Prostate gland (tissue), 2 donors: ENCODE measurements at regions not wholly inside any gene's neighbourhood (a gene's known extent, or its start where the extent isn't known, plus 50 kb on each side); places are given as distances from the start of the nearest gene placed in this dataset.

Experiments used
- DNase-seq: peaks from one replicate; pipeline ENCODE4 v3.0.0-alpha.2; 2019; ENCODE audit warnings: low spot score
- H3K27ac ChIP-seq, 2 donors: fragments of 200-600 bp; sonication (generic); 2 replicates each; pipeline ENCODE4 v1.5.1; 2017 to 2019
- H3K27me3 ChIP-seq: fragments of 200-600 bp; sonication (generic); replicated peaks from 2 replicates; pipeline ENCODE4 v1.5.1; 2019; ENCODE audit not compliant: insufficient read depth
- H3K36me3 ChIP-seq, 2 donors: fragments of 200-600 bp; sonication (generic); 1 replicate in 1 of 2; 2 replicates in 1 of 2; pipeline versions ENCODE4 v1.5.1 to v1.8.1; 2017 to 2019
- H3K4me1 ChIP-seq: fragments of 200-600 bp; sonication (generic); replicated peaks from 2 replicates; pipeline ENCODE4 v1.5.1; 2019
- H3K4me3 ChIP-seq, 2 donors: fragments of 200-600 bp; sonication (generic); 2 replicates each; pipeline ENCODE4 v1.5.1; 2017 to 2019
- H3K9me3 ChIP-seq: fragments of 200-600 bp; sonication (generic); 2 replicates; pipeline ENCODE4 v1.5.1; 2017
- CTCF ChIP-seq, 4 experiments: fragments of 200-600 bp in 2 of 4; fragments of 450-650 bp in 2 of 4; sonication (generic) in 2 of 4; IDR thresholded peaks; 1 replicate in 3 of 4; 2 replicates in 1 of 4; pipeline ENCODE4 v1.5.1; 2016 to 2019; ENCODE audit warnings: antibody characterized with exemption in 4 of 4, mild to moderate bottlenecking in 2 of 4, moderate library complexity in 2 of 4
- POLR2A ChIP-seq: fragments of 450-650 bp; IDR thresholded peaks from one replicate; pipeline ENCODE4 v1.6.1; 2016; ENCODE audit warnings: antibody characterized with exemption, mild to moderate bottlenecking
- POLR2AphosphoS5 ChIP-seq: sonication (generic); formaldehyde crosslinking; IDR thresholded peaks from one replicate; pipeline ENCODE4 v1.6.1; 2017; ENCODE audit warnings: antibody characterized with exemption
- WGBS: methylation state at CpG from one replicate; pipeline ENCODE4 v1.1.5; 2018; 5-methylcytosine and 5-hydroxymethylcytosine counted together
- intact Hi-C: fragments of 100-400 bp; cut with DNase I; formaldehyde crosslinking; loops from one replicate; pipeline ENCODE4 v1.14.2; 2022

- no peaks in the 10 kb centered on the region for H3K36me3 ChIP-seq
- no peaks in the 10 kb centered on the region for H3K27me3 ChIP-seq
- H3K9me3 ChIP-seq = no peaks in the 10 kb centered on the region
- WGBS = 2% methylated on average over 6 of the region's 6 CpGs
- intact Hi-C loops = no loop called here
- no peak for DNase-seq
- TF ChIP-seq POLR2AphosphoS5 (no peak), CTCF (IDR thresholded peaks at IDR 0.05) (no peak), POLR2A (no peak)
- no peak overlapping the region for H3K4me3 ChIP-seq
- H3K4me1 ChIP-seq = no peaks in the 10 kb centered on the region
- no peak overlapping the region for H3K27ac ChIP-seq
These were observed 209.3 kb upstream of the SOX11 start for GRCh38 chr2:5482929-5483331.

- no peaks in the 10 kb centered on the region for H3K9me3 ChIP-seq
- TF ChIP-seq POLR2A (no peak), CTCF (IDR thresholded peaks at IDR 0.05) (no peak), POLR2AphosphoS5 (no peak)
- 90% methylated on average over 4 of the region's 4 CpGs for WGBS
- H3K4me3 ChIP-seq = no peak overlapping the region
- no peak for DNase-seq
- H3K27ac ChIP-seq = no peak overlapping the region
- H3K27me3 ChIP-seq = no peaks in the 10 kb centered on the region
- intact Hi-C loops = no loop called here
- H3K36me3 ChIP-seq = no peaks in the 10 kb centered on the region
- H3K4me1 ChIP-seq = no peaks in the 10 kb centered on the region
These were observed 207.3 kb upstream of the SOX11 start for GRCh38 chr2:5484868-5485267.

- no peak overlapping the region for H3K4me3 ChIP-seq
- TF ChIP-seq POLR2AphosphoS5 (no peak), CTCF (IDR thresholded peaks at IDR 0.05) (no peak), POLR2A (no peak)
- intact Hi-C loops = no loop called here
- H3K27ac ChIP-seq = no peak overlapping the region
- DNase-seq = no peak
- no peaks in the 10 kb centered on the region for H3K4me1 ChIP-seq
- H3K9me3 ChIP-seq = no peaks in the 10 kb centered on the region
- WGBS = 84% methylated on average over 3 of the region's 3 CpGs
- no peaks in the 10 kb centered on the region for H3K27me3 ChIP-seq
- H3K36me3 ChIP-seq = no peaks in the 10 kb centered on the region
These were observed 200.7 kb upstream of the SOX11 start for GRCh38 chr2:5491523-5491922.

GRCh38 chr2:5493256-5493655, 198.9 kb upstream of the SOX11 start:
- Histone ChIP-seq H3K36me3 (no peaks in the 10 kb centered on the region), H3K27me3 (no peaks in the 10 kb centered on the region), H3K4me3 (no peak overlapping the region), H3K9me3 (no peaks in the 10 kb centered on the region), H3K4me1 (no peaks in the 10 kb centered on the region), H3K27ac (no peak overlapping the region)
- WGBS = 93% methylated on average over 17 of the region's 17 CpGs
- intact Hi-C loops = no loop called here
- TF ChIP-seq POLR2AphosphoS5 (no peak), POLR2A (no peak), CTCF (IDR thresholded peaks at IDR 0.05) (no peak)
- DNase-seq = no peak

- intact Hi-C loops = no loop called here
- Histone ChIP-seq H3K9me3 (no peaks in the 10 kb centered on the region), H3K27ac (no peak overlapping the region), H3K27me3 (no peaks in the 10 kb centered on the region), H3K4me3 (no peak overlapping the region), H3K36me3 (no peaks in the 10 kb centered on the region), H3K4me1 (no peaks in the 10 kb centered on the region)
- DNase-seq = no peak
- 95% methylated on average over 8 of the region's 8 CpGs for WGBS
- TF ChIP-seq CTCF (IDR thresholded peaks at IDR 0.05) (no peak), POLR2AphosphoS5 (no peak), POLR2A (no peak)
These were observed 198.0 kb upstream of the SOX11 start for GRCh38 chr2:5494212-5494611.
